Frontal cortex (tissue), 3 donors: ENCODE measurements at regions not wholly inside any gene's neighbourhood (a gene's known extent, or its start where the extent isn't known, plus 50 kb on each side); places are given as distances from the start of the nearest gene placed in this dataset.

Experiments
- DNase-seq, 2 donors: peaks; one replicate each; pipeline ENCODE4 v3.0.0; 2012; ENCODE audit warnings: low spot score in 2 of 2
- FAIRE-seq: peaks from 2 replicates; lab custom pipeline; 2012; peaks lifted over from hg19 to GRCh38; lab: Jason Lieb, UNC
- donor health status: control.
- donor health status: control.
- donor health status: control.

DNA sequence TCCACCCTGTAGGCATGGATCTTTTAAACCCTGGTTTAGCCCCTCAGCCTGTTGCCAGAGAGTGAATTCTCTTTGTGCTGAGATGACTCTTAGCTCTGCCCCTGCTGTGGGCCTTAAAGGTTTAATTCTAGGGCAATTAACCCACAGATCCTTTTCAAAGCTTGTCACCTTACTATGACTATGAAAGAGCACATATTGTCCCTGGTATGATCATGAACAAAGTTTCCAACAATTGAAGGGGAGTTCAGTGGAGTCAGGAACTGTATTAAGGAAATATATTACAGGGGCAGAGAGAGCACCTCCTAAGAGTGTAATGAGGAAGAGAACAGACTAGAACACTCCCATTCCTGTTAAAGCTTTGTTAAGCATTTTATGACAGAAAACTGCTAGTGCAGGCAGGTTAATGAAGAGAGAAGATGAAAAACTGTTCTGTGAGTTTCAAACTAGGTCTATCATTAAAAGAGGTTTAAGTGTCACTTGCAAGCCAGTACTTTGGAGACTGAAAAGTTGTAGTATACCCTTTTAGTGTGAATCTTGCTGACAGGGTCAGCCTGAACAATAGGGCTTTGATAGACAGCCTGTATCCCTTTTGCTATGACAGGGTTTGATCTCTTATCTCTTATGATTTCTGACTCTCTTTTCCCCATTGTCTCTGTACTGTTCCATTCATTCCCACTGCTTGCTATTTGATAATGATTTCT is 104.2 kb upstream of the ELL2 start:
- FAIRE-seq (no peak), DNase-seq (no peak)

DNA sequence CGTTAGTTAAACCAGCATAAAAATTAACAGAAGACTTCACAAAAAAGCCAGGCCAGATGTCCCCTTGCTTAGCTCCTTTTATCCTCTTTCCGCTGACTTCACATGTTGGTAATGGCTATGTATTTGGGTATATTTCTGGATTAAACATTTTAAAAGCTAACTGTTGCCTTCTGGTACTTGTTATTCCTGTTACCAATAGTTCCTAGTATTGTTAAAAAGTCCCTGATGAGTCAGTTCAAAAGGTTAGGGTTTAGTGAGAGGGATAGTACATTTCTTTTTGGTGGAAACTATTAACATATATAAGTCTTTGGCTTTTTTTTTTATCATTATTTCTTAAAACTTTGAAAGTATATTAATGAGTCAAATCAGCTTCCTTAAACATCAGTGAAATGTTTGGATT is 103.2 kb upstream of the ELL2 start:
- FAIRE-seq = no peak

DNA sequence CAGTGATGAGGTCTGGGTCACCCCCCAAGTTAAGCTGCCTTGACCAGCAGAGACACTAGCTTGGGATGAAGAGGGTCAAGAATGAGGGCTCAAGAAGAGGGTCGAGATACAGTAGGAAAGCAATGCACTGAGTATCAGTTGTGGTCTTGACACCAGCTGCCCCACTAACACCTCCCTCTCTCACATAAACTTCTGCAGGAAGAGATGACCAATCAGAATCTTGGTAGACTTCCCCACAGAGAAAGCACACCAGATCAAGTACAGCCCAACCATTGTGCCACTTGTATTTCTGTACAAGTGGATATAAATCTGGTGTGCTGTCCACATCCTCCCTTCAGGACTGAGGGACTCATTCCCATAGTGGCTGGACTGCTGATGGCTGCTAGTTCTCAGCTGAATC is 101.2 kb upstream of the ELL2 start:
- no peak for DNase-seq
- FAIRE-seq = no peak

More for the DNA sequence above, 103.2 kb upstream of the ELL2 start:
- DNase-seq = no peak

DNA sequence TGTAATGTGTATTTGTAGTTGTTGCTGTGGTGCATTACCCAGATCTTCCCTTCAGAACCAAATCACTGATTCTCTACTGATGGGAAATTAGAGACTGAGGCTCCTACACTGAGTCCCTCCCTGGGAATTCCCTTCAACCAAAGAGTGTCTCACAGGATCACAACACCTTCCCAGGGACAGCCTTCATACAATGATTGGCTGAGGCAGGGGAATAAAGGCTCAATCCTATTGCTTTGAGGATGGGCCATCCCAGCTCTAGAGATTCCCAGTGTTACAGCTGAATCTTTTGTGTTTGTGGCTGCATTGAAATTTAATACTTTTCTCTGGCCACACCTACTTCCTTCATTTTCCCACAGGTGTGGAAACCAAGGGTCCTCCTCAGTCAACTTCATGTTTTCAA is 96.4 kb upstream of the ELL2 start:
- FAIRE-seq = no peak
- no peak for DNase-seq

DNA sequence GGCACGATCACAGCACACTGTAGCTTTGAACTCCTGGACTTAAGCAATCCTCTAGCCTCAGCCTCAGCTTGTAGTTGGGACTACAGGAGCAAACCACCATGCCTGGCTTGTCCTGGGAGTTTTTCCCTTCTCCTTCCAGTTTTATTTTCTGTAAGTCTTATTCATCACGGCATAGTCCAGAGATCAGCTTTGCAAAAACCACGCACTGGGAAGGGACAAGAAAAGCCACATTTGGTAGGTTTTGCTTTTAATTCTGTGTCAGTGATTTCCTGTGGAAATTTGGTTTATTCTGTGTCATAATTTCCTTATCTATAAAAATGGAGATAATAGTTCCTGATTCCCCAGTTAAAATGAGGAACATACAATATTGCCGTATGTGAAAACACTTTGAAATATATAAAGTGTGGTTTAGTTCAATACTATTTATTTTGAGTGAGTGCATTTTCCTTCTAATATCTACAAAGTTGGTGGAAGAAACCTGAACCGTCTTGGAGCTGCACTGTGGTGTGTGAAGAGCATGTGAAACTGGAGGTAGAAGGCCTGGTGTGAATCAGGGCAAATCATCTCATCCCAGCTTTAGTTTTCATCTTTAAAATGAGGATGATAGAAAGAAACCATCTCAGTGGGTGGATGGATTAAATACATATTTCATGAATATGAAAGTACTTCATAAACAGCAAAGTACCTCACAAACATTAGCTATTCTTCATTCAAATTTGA is 92.8 kb upstream of the ELL2 start:
- no peak for DNase-seq
- FAIRE-seq = no peak

DNA sequence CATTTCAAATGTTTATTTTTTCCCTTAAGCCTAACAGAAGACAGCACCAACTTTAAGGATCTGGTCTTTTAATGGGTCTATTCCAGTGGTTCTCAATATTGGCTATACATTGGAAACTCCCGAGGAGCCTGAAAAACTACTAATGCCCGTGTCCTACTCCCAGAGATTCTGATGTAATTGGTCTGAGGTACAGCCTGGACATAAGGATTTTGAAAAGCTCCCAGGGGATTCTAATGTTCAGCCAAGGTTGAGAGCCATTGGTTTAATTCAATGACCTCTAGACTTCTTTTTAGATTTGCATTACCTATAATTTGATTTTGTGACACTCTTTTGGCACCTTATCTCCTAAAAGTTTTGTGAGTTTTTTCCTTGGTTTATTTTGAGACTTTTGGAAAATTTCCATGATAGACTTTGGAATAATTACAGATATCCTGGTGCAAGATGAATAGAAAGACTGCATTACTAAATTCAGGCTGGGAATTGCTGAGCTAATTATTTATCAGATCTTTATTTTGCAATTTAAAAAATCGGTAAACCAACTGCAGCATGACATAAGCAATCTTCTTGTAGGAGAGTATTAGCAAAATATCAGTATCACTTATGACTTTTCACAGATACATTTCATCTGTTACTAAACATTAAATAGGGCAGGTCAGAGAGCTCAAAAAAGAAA is 91.5 kb upstream of the ELL2 start:
- DNase-seq (no peak), FAIRE-seq (no peak)

DNA sequence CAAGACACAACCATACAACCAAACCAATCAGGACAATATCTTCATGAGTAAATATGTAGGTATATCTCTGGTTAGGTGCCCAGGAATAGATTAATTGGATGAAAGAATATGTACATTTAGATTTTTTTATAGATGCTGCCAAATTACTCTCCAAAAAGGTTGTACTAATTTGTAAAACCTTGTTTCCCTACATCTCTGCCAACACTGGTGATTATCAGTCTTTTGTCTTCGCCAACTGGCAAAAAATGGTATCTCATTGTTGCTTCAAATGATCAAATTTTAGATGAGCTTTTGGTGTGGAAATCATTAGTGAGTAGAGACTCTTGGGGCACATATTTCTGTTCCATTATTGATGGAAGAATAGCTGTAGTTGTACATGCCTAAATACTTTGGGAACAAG is 90.7 kb upstream of the ELL2 start:
- no peak for FAIRE-seq
- DNase-seq = no peak

DNA sequence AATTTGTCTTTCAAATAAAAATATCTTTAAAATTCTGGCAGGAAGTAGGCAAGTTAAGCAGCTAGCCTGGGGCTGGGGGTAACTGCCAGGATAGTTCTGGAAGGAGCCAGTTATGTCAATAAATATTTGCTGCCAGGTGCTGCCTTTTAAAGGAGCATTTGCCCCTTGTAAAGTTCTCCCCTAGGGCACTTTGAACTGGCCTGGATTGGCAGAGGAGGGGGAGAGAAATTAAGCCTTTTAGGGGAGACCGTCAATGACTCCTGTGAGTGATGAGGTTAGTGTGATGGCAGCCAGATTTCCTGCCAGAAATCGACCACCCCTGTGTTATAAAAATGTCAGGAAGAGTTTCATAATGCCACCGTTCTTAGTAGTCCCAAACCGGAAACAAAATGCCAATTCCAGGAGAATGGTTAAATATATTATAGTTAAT is 89.8 kb upstream of the ELL2 start:
- DNase-seq = no peak
- FAIRE-seq = no peak

DNA sequence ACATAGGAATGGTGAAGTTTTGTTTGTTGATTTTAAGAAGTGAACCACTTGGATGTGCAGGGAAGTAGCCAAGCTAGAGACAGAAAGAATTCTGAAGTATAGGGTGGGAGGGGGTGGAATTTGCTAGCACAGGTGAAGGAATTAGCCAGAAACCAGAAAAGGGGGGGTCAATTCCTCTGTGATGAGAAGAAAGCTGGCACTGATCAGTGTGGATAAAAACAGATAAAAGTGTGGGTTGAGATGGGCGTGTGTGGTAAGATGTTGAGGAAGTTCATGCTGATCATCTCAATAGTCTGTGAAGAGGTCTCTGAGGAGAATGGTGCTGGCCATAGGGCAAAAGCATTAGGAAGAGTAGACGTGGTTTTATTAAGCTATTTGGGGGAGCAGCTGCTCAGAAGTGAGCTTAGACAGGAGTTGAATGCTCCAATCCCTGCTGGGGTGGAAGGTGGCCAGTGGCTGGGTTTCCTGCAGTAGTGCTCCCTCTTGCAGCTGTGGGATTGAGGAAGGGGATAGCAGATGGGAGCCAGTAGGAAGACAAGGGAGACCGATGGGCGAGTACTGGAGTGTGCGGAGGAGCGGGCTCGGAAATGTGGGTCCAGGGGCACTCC is 88.7 kb upstream of the ELL2 start:
- DNase-seq (no peak), FAIRE-seq (no peak)

DNA sequence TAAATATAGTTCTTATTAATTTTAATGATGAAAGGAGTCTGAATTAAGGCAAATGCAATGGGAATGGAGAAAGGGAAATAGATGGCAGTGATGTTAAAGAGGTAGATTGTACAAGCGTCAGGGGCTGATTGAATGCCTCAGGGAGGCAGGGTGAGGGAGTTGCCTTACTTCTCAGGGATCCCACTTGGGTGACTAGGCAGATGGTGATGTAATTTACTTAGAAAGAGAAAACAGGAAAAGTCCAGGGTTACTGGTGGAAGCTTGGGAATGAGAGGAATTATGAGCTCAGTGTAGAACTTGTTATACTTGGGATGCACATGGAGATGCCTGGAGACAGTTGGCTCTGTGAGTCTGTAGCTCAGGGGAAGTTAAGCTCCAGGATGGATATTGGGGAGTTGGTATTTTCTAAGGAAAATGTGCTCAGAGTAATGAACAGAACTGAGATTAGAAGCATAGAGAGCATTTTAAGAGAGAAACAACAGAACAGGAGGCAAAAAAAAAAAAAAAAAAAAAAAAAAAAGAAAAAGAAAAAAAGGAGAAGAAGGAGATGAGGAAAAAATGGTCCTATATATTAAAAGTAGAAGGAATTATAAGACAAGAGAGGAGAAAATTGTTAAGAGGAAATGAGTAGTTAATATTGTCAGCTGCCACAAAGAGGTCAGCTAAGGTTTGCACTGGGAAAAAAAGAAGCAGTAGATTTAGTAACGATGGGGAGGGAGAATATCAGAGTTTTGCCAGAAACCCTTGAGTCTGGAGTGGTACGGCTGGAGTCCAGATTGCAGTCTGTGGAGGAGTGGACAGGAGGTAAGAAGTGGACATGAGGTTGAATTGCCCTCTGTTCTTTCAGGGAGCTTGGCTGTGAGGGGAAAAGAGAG is 88.0 kb upstream of the ELL2 start:
- DNase-seq (no peak), FAIRE-seq (no peak)

DNA sequence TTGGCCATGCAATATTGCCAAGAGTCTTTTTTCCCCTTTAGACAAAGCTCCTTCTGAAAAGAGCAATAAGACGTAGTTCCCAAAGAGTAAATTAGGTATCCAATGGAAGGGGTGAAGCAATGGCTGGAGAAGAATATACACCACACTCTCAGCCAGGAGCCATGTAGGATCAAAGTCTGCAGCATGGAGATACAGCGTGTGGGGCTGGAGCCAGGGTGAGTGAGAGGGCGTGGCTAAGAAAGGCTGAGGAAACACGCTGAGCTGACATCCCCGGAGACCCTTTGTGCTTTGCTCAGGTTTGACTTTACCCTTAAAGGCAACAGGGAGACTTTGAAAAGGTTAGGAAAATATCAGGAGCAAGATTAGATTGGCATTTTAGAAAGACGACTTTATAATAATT is 87.1 kb upstream of the ELL2 start:
- FAIRE-seq (no peak), DNase-seq (no peak)

DNA sequence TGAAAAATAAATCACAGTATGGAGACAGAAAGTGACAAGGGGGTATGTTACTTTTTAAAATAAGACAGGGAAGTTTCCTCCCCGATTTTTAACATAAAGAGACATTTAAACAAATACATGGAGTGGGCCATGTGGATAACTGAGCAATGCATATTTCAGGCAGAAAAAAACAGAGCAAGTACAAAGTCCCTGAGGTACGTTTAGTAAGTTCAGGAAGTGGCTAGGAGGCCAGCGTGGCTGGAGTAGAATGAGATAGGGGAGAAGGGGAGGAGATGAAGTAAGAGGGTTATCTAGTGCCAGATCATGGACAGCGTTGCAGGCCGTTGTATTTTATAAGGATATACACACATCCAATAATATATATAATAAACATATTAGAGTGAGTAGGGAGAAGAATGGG is 84.2 kb upstream of the ELL2 start:
- no peak for DNase-seq
- no peak for FAIRE-seq

DNA sequence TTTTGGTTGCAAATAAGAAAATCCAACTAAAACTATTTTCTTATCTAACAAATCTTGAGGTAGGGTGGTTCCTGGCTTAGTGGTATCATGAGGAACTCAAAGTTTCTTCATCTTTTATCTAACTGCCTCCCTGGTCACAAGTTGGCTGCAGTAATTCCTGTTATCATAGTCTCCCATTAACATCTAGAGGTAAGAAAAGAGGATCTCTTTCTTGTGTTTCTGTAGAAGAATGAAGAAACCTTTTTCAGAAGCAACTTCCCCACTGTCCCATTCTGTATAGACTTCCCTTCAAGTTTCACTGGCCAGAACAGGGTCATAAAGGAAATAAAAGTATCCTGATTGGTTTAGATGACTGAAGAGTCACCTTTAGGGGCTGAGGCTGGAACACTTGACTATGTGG is 81.8 kb upstream of the ELL2 start:
- FAIRE-seq = no peak

DNA sequence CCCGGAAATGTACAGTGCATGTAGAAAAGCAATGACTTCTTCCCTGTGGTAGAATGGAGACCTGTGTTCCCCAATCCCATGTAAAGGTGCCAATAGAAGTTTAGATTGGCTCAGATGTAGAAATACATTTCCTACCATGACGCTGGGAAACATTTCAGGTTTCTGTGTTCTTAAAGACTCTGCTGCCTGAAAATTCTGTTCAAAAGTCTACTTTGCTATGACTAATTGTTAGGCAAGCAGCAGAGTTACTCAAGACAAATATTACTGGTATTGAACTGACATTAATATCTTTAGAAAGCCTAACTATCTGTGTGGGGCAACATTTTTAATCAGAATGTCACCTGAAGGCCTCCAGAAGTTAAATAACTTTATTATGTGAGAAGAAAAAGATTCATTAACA is 75.5 kb upstream of the ELL2 start:
- DNase-seq (no peak), FAIRE-seq (no peak)

More for the DNA sequence above, 81.8 kb upstream of the ELL2 start:
- no peak for DNase-seq

DNA sequence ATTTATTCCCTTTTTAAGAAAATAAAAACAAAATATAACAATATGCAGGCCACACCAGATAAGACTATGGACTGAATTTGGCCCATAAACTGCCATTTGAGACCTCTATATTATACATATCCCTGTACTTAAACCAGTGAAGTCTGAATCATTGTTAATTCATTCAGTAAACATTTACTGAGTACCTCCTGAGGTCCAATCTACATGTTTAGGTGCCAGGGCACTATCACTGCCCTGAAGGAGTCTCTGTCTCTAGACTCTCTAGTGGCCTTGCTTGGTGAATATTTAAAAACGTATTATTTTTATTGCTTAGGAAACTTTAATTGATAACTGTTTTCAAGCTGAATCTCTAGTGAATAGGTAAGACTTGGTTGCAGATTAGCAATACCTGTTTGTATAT is 74.7 kb upstream of the ELL2 start:
- FAIRE-seq (no peak), DNase-seq (no peak)

DNA sequence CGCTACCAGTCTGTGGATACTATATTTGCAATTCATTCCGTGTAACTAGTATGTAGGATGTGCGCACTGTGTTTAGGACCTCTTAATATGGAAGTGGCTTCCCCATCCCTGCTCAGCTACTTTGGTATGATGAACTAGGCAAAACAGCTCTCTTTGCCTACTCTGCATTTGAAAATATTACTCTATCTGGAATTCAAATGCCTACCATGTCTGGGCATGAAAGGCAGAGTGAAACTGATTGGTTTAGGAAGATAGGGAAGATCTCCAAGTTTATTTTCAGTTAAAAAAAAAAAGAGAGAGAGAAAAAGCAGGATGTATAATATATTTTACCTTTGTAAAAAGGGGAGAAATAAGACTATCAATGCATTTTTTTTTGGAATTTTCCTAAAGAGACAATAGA is 74.1 kb upstream of the ELL2 start:
- no peak for DNase-seq
- no peak for FAIRE-seq

DNA sequence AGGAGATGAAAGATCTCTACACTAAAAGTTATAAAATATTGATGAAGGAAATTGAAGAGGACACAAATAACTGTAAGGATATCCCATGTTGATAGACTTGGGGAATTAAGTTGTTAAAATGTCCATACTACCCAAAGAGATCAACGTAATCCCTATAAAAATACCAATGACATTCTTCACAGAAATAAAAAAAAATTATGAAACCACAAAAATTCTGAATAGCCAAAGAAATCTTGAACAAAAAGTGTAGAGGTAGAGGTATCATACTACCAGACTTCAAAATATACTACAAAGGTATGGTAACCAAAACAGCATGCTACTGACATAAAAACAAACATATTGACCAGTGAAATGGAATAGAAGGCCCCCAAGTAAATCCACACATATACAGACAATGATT is 71.5 kb upstream of the ELL2 start:
- FAIRE-seq (no peak), DNase-seq (no peak)

DNA sequence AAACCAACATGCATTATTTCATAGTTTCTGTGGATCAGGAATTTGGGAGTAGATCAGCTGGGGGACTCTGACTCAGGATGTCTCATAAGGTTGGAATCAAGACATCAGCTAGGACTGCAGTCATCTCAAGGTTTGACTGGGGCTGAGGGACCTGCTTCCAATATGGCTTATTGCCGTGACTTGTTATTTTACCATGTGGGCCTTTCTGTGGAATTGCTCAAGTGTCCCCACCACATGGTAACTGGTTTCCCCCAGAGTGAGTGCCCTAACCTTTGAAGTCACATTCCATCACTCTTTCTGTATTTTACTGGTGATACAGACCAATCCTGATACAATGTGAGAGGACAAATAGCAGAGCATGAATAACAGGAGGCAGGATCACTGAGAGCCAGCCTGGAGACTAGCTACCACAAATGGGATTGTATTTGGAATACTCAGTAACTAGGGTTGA is 70.2 kb upstream of the ELL2 start:
- FAIRE-seq (no peak), DNase-seq (no peak)

DNA sequence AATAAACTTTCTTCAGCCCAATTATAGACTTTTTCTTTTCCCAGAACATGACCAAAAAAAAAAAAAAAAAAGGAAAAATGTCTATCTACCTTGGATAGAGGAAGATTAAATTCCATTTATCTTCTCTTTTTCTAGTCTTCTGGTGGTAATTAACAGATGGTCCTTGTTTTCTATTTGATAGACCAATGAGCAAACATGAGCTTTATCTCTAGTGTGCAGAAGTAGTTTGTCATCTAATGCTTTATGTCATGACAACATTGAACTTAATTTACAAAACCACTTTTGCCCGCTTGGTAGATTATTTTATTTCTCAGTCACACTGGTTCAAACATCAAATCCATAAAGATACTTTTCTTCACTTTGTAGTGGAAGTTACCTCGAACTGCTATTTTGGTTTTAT is 69.5 kb upstream of the ELL2 start:
- FAIRE-seq (no peak), DNase-seq (no peak)
